Large intestine (tissue), 3 donors: ENCODE measurements at regions not wholly inside any gene's neighbourhood (a gene's known extent, or its start where the extent isn't known, plus 50 kb on each side); places are given as distances from the start of the nearest gene placed in this dataset.
"Not testable (repeated sequence)": the region's sequence is repeated elsewhere in the genome, so short reads cannot be mapped to it uniquely, and the experiment has no call there.

Experiments used
- DNase-seq, 2 donors: peaks; one replicate each; pipeline versions ENCODE4 v3.0.0 to v3.0.0-alpha.2; 2013
- H3K27ac ChIP-seq: one replicate; pipeline ENCODE4 v1.5.1; 2013; ENCODE audit warnings: low read length
- H3K27me3 ChIP-seq: 2 replicates; pipeline ENCODE4 v1.6.1; 2013; ENCODE audit warnings: low read length; ENCODE audit not compliant: control insufficient read depth, insufficient read depth
- H3K36me3 ChIP-seq: 2 replicates; pipeline ENCODE4 v1.6.1; 2013; ENCODE audit warnings: low read length; ENCODE audit not compliant: control insufficient read depth, insufficient read depth
- H3K4me1 ChIP-seq: one replicate; pipeline ENCODE4 v1.6.1; 2013; ENCODE audit warnings: low read length; ENCODE audit not compliant: control insufficient read depth, insufficient read depth
- H3K4me3 ChIP-seq: one replicate; pipeline ENCODE4 v1.5.1; 2013; ENCODE audit warnings: low read length
- H3K9me3 ChIP-seq: one replicate; pipeline ENCODE4 v1.6.1; 2013; ENCODE audit warnings: mild to moderate bottlenecking, low read depth, low read length, moderate library complexity; ENCODE audit not compliant: control insufficient read depth
- WGBS: methylation state at CpG from one replicate; pipeline ENCODE4 v1.1.5; 2013; ENCODE audit warnings: low lambda C conversion rate; ENCODE audit not compliant: insufficient coverage; 5-methylcytosine and 5-hydroxymethylcytosine counted together

DNA sequence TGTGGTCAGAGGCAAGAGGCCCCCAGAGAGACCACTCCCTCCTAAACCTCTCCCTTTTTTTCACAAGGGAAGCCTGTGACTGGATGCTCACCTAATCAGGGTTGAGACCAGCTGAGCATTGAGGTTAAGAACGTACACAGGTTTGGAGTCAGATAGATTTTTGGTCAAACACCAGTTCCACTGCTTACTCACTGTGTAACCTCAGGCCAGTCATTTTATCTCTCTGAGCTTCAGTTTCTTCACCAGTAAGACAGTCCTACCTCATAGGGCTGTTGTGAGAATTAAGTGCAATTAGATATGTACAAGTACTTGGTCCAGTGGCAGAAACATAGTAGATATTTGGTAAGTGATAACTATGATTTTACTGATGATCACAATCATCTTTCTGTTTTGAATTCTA lies 256.8 kb downstream of the CDK5RAP2 start:
- no peak overlapping the region for H3K27ac ChIP-seq
- H3K4me3 ChIP-seq: no peak overlapping the region
- H3K9me3 ChIP-seq: no peaks in the 10 kb centered on the region
- DNase-seq: no peak
- H3K36me3 ChIP-seq: no peaks in the 10 kb centered on the region
- H3K4me1 ChIP-seq: no peaks in the 10 kb centered on the region
- whole genome bisulfite sequencing: no CpG with 5 or more reads among the region's 1 CpG
- H3K27me3 ChIP-seq: no peaks in the 10 kb centered on the region

DNA sequence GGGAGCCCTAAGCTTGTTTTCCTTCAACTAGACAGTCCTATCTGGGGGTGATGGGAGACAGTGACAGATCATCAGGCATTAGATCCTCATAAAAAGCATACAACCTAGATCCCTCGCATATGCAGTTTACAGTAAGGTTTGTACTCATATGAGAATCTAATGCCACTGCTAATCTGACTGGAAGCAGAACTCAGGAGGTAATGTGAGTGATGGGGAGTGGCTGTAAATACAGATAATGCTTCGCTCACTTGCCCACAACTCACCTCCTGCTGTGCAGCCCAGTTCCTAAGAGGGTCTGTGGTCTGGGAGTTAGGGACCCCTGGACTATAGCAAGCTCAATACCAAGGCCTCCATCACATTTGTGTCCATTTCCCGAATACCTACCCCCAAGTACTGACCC lies 260.5 kb downstream of the CDK5RAP2 start:
- 100% methylated on average over 2 of the region's 3 CpGs for WGBS
- H3K9me3 ChIP-seq: no peaks in the 10 kb centered on the region
- no peak overlapping the region for H3K4me3 ChIP-seq
- no peaks in the 10 kb centered on the region for H3K4me1 ChIP-seq
- no peak overlapping the region for H3K27ac ChIP-seq
- no peaks in the 10 kb centered on the region for H3K36me3 ChIP-seq
- no peak for DNase-seq
- no peaks in the 10 kb centered on the region for H3K27me3 ChIP-seq

DNA sequence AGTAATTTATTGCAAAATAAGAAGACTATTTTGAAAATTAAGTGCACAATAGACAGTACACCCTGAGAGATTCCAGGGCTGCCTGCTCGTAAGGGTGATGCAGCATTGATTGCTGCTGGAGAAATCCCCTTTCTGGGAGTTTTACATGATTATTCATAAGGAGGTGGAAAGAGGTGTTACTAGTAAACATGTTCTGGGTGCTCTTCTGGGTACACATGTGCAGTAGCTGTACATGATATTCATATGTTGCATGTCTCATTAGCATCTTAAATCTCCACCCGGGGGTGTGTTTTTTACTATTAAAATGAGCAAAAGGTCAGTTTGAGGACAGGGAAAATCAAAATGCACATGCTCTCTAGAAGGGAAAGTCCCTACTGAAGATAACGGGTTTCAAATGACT lies 264.8 kb downstream of the CDK5RAP2 start:
- no peak for DNase-seq
- no peaks in the 10 kb centered on the region for H3K36me3 ChIP-seq
- no peaks in the 10 kb centered on the region for H3K4me1 ChIP-seq
- no peak overlapping the region for H3K4me3 ChIP-seq
- no peaks in the 10 kb centered on the region for H3K9me3 ChIP-seq
- 100% methylated on average over 1 of the region's 3 CpGs for WGBS
- H3K27ac ChIP-seq: no peak overlapping the region
- H3K27me3 ChIP-seq: no peaks in the 10 kb centered on the region

DNA sequence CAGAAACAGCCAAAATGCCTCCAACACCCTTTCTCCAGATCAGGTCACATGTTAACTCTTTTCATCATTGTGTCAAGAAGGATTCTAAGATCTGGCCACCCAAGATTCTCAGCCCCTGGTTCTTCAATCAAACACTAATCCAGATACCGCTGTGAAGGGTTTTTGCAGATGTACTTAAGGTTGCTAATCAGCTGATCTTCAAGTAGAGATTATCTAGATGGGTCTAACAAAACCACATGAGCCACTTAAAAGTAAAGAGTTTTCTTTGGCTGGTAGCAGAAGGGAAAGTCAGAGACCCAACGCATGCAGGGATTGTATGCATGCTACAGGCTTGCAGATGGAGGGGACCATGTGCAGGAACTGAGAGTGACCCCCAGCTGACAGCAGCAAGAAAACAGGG lies 267.9 kb downstream of the CDK5RAP2 start:
- Histone ChIP-seq H3K9me3 (no peaks in the 10 kb centered on the region), H3K4me1 (no peaks in the 10 kb centered on the region), H3K27me3 (peaks cover 3% of the 10 kb centered on the region), H3K36me3 (no peaks in the 10 kb centered on the region), H3K4me3 (no peak overlapping the region), H3K27ac (no peak overlapping the region)
- WGBS: no CpG with 5 or more reads among the region's 2 CpGs
- DNase-seq: no peak

DNA sequence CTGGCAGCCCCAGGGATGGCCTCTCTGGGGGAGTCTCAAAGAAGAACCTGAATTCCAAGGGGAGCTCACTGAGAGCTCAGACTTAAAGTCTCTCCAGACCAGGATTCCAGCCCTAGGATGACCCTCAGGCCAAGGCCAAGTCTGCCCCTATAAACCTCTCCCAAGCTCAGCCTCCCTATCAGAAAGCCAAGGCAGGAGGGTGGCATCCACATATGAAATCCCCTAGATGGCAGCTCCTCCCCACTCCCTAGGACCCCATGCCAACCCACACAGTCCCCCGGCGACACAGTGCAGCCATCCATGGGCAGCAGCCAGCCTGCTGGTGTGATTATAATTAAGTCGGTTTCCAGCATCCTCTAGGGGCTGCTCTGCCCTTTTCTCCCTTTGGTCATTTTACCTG lies 269.9 kb downstream of the CDK5RAP2 start:
- WGBS: no CpG with 5 or more reads among the region's 3 CpGs
- no peaks in the 10 kb centered on the region for H3K9me3 ChIP-seq

DNA sequence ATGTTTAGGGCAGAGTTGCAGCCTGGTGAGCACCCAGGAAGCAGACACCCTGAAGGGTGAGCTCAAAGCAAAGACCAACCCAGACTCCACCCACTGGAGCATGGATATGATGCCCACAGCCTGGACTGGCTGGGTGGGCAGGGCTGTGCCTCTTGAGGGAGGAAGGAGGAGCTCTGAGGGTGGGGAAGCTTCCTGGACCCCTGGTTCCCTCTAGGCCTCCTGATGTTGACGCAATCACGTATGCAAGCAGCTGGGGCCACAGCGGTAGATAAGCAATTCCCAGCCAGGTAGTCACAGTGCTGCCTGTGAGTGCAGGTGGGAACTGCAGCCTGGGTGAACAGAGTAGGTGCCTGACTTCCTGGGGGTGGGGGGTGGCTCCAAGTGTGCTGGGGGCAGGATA lies 271.5 kb downstream of the CDK5RAP2 start:
- peaks cover 3% of the 10 kb centered on the region for H3K27me3 ChIP-seq
- H3K36me3 ChIP-seq: no peaks in the 10 kb centered on the region
- H3K4me3 ChIP-seq: no peak overlapping the region
- no peaks in the 10 kb centered on the region for H3K4me1 ChIP-seq
- no peaks in the 10 kb centered on the region for H3K9me3 ChIP-seq
- H3K27ac ChIP-seq: no peak overlapping the region
- no CpG with 5 or more reads among the region's 3 CpGs for WGBS
- DNase-seq: no peak

More for the DNA sequence above, 269.9 kb downstream of the CDK5RAP2 start:
- DNase-seq: no peak
- Histone ChIP-seq H3K36me3 (no peaks in the 10 kb centered on the region), H3K27me3 (peaks cover 3% of the 10 kb centered on the region), H3K27ac (no peak overlapping the region), H3K4me3 (no peak overlapping the region), H3K4me1 (no peaks in the 10 kb centered on the region)

DNA sequence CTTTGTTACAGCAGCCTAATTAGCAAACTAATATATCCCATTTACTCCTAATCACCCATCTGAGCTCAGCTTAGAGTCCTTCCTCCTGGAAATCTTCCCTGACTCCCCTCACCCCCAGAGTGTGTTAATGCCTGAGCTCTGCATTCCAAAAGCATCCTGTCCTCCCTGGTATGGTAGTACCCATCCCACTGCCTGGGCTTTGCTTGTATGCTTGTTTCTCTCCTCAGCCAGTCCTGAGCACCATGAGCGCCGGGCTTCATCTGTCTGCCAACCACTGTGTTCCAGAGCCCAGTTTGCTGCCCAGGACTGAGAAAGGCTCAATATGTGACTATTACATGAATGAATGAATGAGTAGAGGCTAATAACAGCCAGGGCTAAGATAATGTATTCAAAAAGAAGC lies 272.4 kb downstream of the CDK5RAP2 start:
- no peak for DNase-seq
- no CpG with 5 or more reads among the region's 2 CpGs for WGBS
- H3K4me1 ChIP-seq: no peaks in the 10 kb centered on the region
- peaks cover 3% of the 10 kb centered on the region for H3K27me3 ChIP-seq
- H3K9me3 ChIP-seq: no peaks in the 10 kb centered on the region
- no peaks in the 10 kb centered on the region for H3K36me3 ChIP-seq
- no peak overlapping the region for H3K4me3 ChIP-seq
- no peak overlapping the region for H3K27ac ChIP-seq

DNA sequence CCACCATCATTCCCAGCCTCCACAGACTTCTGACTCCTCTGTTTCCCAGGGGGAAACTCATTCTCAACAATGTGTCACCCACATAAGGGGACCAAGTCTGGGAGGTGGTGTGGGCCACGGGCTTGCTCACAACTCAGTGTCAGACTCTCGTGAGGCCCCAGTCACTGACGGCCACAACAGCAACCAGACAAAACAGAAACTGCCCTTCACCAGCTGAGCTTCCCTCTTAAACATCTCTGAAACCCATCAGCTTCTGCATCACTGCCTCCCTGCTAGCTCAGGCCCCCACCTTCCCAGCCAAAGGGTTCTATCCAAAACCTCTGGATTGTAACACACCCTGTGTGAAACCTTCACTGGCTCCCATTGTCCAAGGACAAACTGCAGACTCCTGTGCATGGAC lies 273.4 kb downstream of the CDK5RAP2 start:
- no CpG with 5 or more reads among the region's 3 CpGs for WGBS
- no peak overlapping the region for H3K27ac ChIP-seq
- H3K36me3 ChIP-seq: no peaks in the 10 kb centered on the region
- no peak for DNase-seq
- H3K4me1 ChIP-seq: no peaks in the 10 kb centered on the region
- H3K9me3 ChIP-seq: no peaks in the 10 kb centered on the region
- H3K4me3 ChIP-seq: no peak overlapping the region
- H3K27me3 ChIP-seq: peaks cover 3% of the 10 kb centered on the region

DNA sequence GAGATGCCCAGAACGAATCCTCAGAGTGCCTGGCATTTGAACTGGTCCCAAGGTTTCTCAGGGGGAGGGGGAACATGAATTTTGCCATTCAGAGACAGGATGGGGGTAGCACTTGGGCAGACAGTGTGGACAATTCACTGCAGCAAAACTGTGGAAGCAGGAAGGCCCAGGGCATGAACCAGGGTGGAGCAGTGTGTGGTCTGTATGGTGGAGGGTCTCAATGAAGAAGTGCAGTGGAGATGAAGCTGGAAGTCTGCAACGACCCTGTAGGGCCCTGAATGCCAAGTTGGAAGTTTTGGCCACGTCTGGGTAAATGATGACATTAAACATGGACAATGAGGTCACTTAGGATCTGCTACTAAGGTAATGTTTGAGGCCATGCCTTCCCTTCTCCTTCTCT lies 273.9 kb downstream of the CDK5RAP2 start:
- Histone ChIP-seq H3K27me3 (peaks cover 3% of the 10 kb centered on the region), H3K27ac (no peak overlapping the region), H3K36me3 (no peaks in the 10 kb centered on the region), H3K4me3 (no peak overlapping the region), H3K4me1 (no peaks in the 10 kb centered on the region), H3K9me3 (no peaks in the 10 kb centered on the region)
- no peak for DNase-seq
- WGBS: no CpG with 5 or more reads among the region's 3 CpGs

DNA sequence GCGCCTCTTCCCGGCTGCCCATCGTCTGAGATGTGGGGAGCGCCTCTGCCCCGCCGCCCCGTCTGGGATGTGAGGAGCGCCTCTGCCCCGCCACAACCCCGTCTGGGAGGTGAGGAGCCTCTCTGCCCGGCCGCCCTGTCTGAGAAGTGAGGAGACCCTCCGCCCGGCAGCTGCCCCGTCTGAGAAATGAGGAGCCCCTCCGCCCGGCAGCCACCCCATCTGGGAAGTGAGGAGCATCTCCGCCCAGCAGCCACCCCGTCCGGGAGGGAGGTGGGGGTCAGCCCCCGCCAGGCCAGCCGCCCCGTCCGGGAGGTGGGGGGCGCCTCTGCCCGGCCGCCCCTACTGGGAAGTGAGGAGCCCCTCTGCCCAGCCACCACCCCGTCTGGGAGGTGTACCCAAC lies 275.1 kb downstream of the CDK5RAP2 start:
- not testable (repeated sequence) for H3K4me1 ChIP-seq, H3K4me3 ChIP-seq, H3K27me3 ChIP-seq, H3K27ac ChIP-seq, H3K9me3 ChIP-seq, DNase-seq, H3K36me3 ChIP-seq
- no CpG with 5 or more reads among the region's 28 CpGs for WGBS

DNA sequence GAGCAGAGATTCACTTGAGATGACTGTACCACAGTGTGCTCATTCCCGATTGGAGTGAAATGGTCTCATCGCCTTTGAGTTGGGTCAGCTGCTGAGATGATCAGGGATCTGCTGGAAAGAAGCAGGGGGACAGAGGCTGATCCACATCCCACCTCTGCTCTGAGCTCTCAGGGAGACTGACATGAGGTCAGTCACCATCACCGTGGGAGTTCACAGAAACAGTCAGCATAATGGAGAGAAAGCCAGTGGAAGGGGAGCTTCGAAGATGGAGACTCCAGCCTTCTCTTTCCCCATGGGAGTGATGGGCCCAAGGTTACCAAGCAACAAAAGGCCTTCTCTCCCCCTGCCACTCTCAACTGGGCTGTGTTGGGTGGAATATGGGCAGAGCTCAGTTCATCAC lies 276.4 kb downstream of the CDK5RAP2 start:
- DNase-seq: no peak
- Histone ChIP-seq H3K9me3 (no peaks in the 10 kb centered on the region), H3K4me1 (no peaks in the 10 kb centered on the region), H3K4me3 (no peak overlapping the region), H3K36me3 (no peaks in the 10 kb centered on the region), H3K27me3 (peaks cover 3% of the 10 kb centered on the region), H3K27ac (no peak overlapping the region)
- no CpG with 5 or more reads among the region's 4 CpGs for WGBS
